ENCODE measurements at regions not wholly inside any gene's neighbourhood (a gene's known extent, or its start where the extent isn't known, plus 50 kb on each side); places are given as distances from the start of the nearest gene placed in this dataset.

GRCh38 chr18:7390731-7391492 lies 160.0 kb downstream of the LRRC30 start:
- TF ChIP-seq CTCF (IDR thresholded peaks at IDR 0.05; ENCODE audit: low read depth, low read length): no peak
- TF ChIP-seq POLR2A (IDR thresholded peaks at IDR 0.05; ENCODE audit: extremely low read depth, insufficient read length): no peak
- no peak for TF ChIP-seq MAX (IDR thresholded peaks at IDR 0.05; ENCODE audit: low read depth, low read length)
